Stomach (tissue), 8 donors: ENCODE measurements at regions not wholly inside any gene's neighbourhood (a gene's known extent, or its start where the extent isn't known, plus 50 kb on each side); places are given as distances from the start of the nearest gene placed in this dataset.

Experiments used
- DNase-seq, 2 donors: peaks; one replicate each; pipeline versions ENCODE4 v3.0.0 to v3.0.0-alpha.2; 2013 to 2019
- H3K27ac ChIP-seq, 5 donors: fragments of 200-600 bp in 4 of 5; sonication (generic) in 4 of 5; one replicate each; pipeline ENCODE4 v1.5.1; 2013 to 2019; ENCODE audit warnings: mild to moderate bottlenecking in 1 of 5, moderate library complexity in 1 of 5
- H3K27me3 ChIP-seq, 3 donors: fragments of 200-600 bp; sonication (generic); one replicate each; pipeline ENCODE4 v1.5.1; 2017 to 2019; ENCODE audit warnings: mixed run types in 1 of 3
- H3K36me3 ChIP-seq, 4 donors: fragments of 200-600 bp; sonication (generic); 1 replicate in 3 of 4; 2 replicates in 1 of 4; pipeline ENCODE4 v1.5.1; 2016 to 2019
- H3K4me1 ChIP-seq, 4 donors: fragments of 200-600 bp; sonication (generic); one replicate each; pipeline ENCODE4 v1.5.1; 2016 to 2019
- H3K4me3 ChIP-seq, 4 donors: fragments of 200-600 bp; sonication (generic) in 3 of 4; one replicate each; pipeline ENCODE4 v1.5.1; 2016 to 2019; ENCODE audit warnings: mild to moderate bottlenecking in 1 of 4
- H3K9me3 ChIP-seq, 4 donors: fragments of 200-600 bp; sonication (generic); one replicate each; pipeline ENCODE4 v1.5.1; 2016 to 2019
- CTCF ChIP-seq, 7 experiments: fragments of 450-650 bp in 4 of 7; fragments of 200-600 bp in 3 of 7; sonication (generic) in 3 of 7; IDR thresholded peaks; one replicate each; pipeline ENCODE4 v1.5.1; 2016 to 2019; ENCODE audit warnings: antibody characterized with exemption in 7 of 7, control low read depth in 2 of 7, mild to moderate bottlenecking in 1 of 7
- EP300 ChIP-seq: sonication (generic); formaldehyde crosslinking; IDR thresholded peaks from one replicate; pipeline ENCODE4 v1.6.1; 2017; ENCODE audit warnings: antibody characterized with exemption
- POLR2A ChIP-seq, 4 donors: fragments of 450-650 bp; IDR thresholded peaks; one replicate each; pipeline ENCODE4 v1.6.1; 2016; ENCODE audit warnings: antibody characterized with exemption in 4 of 4, control low read depth in 2 of 4, mild to moderate bottlenecking in 1 of 4, moderate library complexity in 1 of 4
- POLR2AphosphoS5 ChIP-seq, 3 donors: sonication (generic); formaldehyde crosslinking; IDR thresholded peaks; one replicate each; pipeline ENCODE4 v1.6.1; 2016; ENCODE audit warnings: antibody characterized with exemption in 3 of 3
- WGBS, 5 donors: extraction: QIAGEN DNeasy Blood & Tissue Kit in 3 of 5; methylation state at CpG; one replicate each; pipeline versions ENCODE4 v1.1.5 to v1.1.7; 2013 to 2018; 5-methylcytosine and 5-hydroxymethylcytosine counted together
- intact Hi-C: fragments of 100-400 bp; cut with DNase I; formaldehyde crosslinking; loops from one replicate; pipeline ENCODE4 v1.15.1; 2023; ENCODE audit warnings: low total_unique reads
- donor health status: healthy with polysubstance abuse.
- donor health status: Bipolar disorder and iron deficiency.
- donor health status: healthy.

GRCh38 chr2:61769093-61769675, 84.7 kb downstream of the FAM161A start:
- intact Hi-C loops = no loop called here
- TF ChIP-seq CTCF (IDR thresholded peaks at IDR 0.05) = no peak
- no peak for TF ChIP-seq POLR2A (IDR thresholded peaks at IDR 0.05)
- no peak for TF ChIP-seq POLR2AphosphoS5 (IDR thresholded peaks at IDR 0.05)
- no peak for TF ChIP-seq EP300
- H3K4me1 ChIP-seq = peaks cover 0 to 6% (median 0%) of the 10 kb centered on the region in 4 donors
- no peaks in the 10 kb centered on the region for H3K27me3 ChIP-seq
- DNase-seq = no peak
- no peaks in the 10 kb centered on the region for H3K36me3 ChIP-seq
- no peaks in the 10 kb centered on the region for H3K9me3 ChIP-seq
- H3K4me3 ChIP-seq = no peak overlapping the region
- WGBS, 5 donors = 79 to 93% (median 83%) methylated on average over 1 of the region's 1 CpG
- no peak overlapping the region for H3K27ac ChIP-seq

DNA sequence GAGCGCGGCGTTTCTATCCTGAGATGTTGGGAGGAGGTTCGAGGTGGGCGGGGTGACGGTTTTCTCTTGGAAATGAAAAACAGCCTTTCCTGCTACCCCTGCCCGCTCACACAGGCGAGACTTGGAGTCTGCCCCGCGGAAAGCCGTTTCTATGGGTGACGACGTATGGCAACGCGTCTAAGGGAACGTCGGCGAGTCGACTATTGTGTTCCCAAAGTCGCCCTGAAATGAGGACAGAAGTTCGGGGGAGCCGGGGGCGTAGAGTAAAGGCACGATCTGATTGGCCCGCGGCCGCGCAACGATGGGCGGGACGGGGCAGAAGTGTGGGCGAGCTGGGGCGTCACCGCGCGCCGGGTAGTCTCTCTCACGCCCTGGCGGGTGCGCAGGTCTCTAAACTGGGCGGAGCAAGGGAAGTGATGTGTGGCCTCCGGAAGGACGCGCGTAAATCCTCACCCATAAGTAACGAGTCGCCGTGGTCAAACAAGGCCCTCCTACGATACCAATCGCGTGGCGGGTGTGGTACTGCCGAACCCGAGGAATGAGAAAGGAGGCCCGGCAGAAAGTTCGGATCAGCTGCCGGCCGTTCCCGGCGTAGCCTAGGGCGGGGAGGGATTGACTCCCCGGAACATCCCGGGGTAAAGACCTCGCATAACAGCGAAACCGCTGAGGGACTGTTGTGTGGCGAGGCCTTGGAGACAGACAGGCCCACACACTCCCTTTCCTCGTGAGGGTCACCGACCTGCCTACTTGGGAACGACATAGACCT, 89.6 kb downstream of the FAM161A start:
- 1 to 2% (median 1%) methylated on average over 39 to 70 of the region's 70 CpGs for WGBS, 5 donors
- H3K9me3 ChIP-seq = no peaks in the 10 kb centered on the region
- intact Hi-C loops = no loop called here
- peaks cover 0 to 14% (median 4%) of the 10 kb centered on the region in 4 donors for H3K4me1 ChIP-seq
- DNase-seq = peak; percentile 98 to 100
- no peaks in the 10 kb centered on the region for H3K36me3 ChIP-seq
- no peaks in the 10 kb centered on the region for H3K27me3 ChIP-seq
- no peak for TF ChIP-seq EP300
- TF ChIP-seq POLR2AphosphoS5 (IDR thresholded peaks at IDR 0.05) = peak; percentile 75 to 97 (median 94)
- TF ChIP-seq POLR2A (IDR thresholded peaks at IDR 0.05) = peak in 2 of 4 donors; percentile 13 to 55
- no peak for TF ChIP-seq CTCF (IDR thresholded peaks at IDR 0.05)
- peak overlapping the region; percentile 47 to 74 (median 63) for H3K4me3 ChIP-seq
- H3K27ac ChIP-seq = peak overlapping the region; percentile 98 to 99 (median 98)

DNA sequence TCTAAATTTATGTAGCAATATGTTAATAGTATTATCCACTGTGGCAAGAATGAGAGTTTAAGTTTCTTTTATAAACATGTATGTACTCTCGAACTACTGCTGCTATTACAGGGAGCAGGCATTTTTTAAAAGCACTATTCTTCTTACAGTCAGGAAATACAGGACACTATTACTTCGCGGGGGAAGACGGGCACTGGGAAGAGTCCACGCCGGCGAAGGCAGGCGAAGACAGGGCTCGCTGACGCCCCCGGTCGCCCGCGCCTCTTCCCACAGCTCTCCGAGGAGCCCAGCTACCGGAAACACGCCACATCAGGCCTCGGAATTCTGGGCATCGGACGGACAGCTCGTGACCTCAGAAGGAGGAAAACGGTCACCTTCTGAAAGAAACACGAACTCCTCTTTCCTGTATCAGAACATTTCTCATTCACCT, 90.2 kb downstream of the FAM161A start:
- TF ChIP-seq POLR2A (IDR thresholded peaks at IDR 0.05) (no peak), POLR2AphosphoS5 (IDR thresholded peaks at IDR 0.05) (peak in 1 of 3 donors; percentile 7)
- WGBS, 5 donors = 0% methylated on average over 18 to 23 of the region's 23 CpGs
- intact Hi-C loops = no loop called here
- no peaks in the 10 kb centered on the region for H3K9me3 ChIP-seq
- H3K27me3 ChIP-seq = no peaks in the 10 kb centered on the region
- H3K27ac ChIP-seq = peak overlapping the region; percentile 98 to 99 (median 98)
- H3K4me3 ChIP-seq = peak overlapping the region; percentile 47 to 74 (median 63)
- DNase-seq = peak; percentile 79 to 93
- H3K36me3 ChIP-seq = no peaks in the 10 kb centered on the region
- peaks cover 0 to 14% (median 4%) of the 10 kb centered on the region in 4 donors for H3K4me1 ChIP-seq

GRCh38 chr2:61762292-61762691, 91.6 kb downstream of the FAM161A start:
- Histone ChIP-seq H3K27ac (no peak overlapping the region), H3K27me3 (no peaks in the 10 kb centered on the region), H3K4me1 (peaks cover 0 to 14% (median 4%) of the 10 kb centered on the region in 4 donors), H3K4me3 (no peak overlapping the region), H3K9me3 (no peaks in the 10 kb centered on the region), H3K36me3 (no peaks in the 10 kb centered on the region)
- WGBS, 5 donors = 87 to 92% (median 92%) methylated on average over 8 of the region's 8 CpGs
- no peak for TF ChIP-seq POLR2A (IDR thresholded peaks at IDR 0.05)
- no peak for DNase-seq
- intact Hi-C loops = no loop called here

GRCh38 chr2:61759718-61760117, 94.1 kb downstream of the FAM161A start:
- 72 to 83% (median 78%) methylated on average over 2 of the region's 2 CpGs for WGBS, 5 donors
- TF ChIP-seq CTCF (IDR thresholded peaks at IDR 0.05) (no peak), POLR2A (IDR thresholded peaks at IDR 0.05) (no peak), POLR2AphosphoS5 (IDR thresholded peaks at IDR 0.05) (no peak), EP300 (no peak)
- no peaks in the 10 kb centered on the region for H3K36me3 ChIP-seq
- H3K27ac ChIP-seq = no peak overlapping the region
- intact Hi-C loops = no loop called here
- H3K4me3 ChIP-seq = no peak overlapping the region
- peaks cover 0 to 11% (median 4%) of the 10 kb centered on the region in 4 donors for H3K4me1 ChIP-seq
- no peaks in the 10 kb centered on the region for H3K27me3 ChIP-seq
- no peak for DNase-seq
- no peaks in the 10 kb centered on the region for H3K9me3 ChIP-seq
